OCI-LY7 (cell line): ENCODE measurements at regions not wholly inside any gene's neighbourhood (a gene's known extent, or its start where the extent isn't known, plus 50 kb on each side); places are given as distances from the start of the nearest gene placed in this dataset.

Experiments used
- BruUV-seq: library from RNA; stranded (reverse); fragments of 400-500 nt; replicated peaks from 2 replicates; lab custom pipeline; 2021; lab: Mats Ljungman, UMichigan
- CTCF ChIA-PET: fragments of 300-600 bp; sonication (Branson Sonifier 250); formaldehyde crosslinking; loops from one replicate; lab custom pipeline; 2022; ENCODE audit warnings: antibody characterized with exemption; ENCODE audit not compliant: unreplicated experiment; lab: Charles Lee
- POLR2A ChIA-PET: fragments of 300-600 bp; sonication (Branson Sonifier 250); formaldehyde crosslinking; loops from one replicate; lab custom pipeline; 2022; ENCODE audit warnings: antibody characterized with exemption; lab: Charles Lee
- DNase-seq: peaks from one replicate; pipeline ENCODE4 v3.0.0-alpha.2; 2015; ENCODE audit warnings: low spot score
- H2AFZ ChIP-seq: fragments of 200-600 bp; sonication (generic), shearing (Covaris generic); 2 replicates; pipeline ENCODE4 v1.6.1; 2014; ENCODE audit warnings: mild to moderate bottlenecking, antibody characterized with exemption, low read length, moderate library complexity
- H3K27ac ChIP-seq: fragments of 200-600 bp; sonication (generic); 2 replicates; pipeline ENCODE4 v1.5.1; 2014; ENCODE audit warnings: mixed run types, low read depth, mild to moderate bottlenecking, moderate library complexity, low read length, inconsistent platforms; ENCODE audit not compliant: poor library complexity, severe bottlenecking
- H3K36me3 ChIP-seq: fragments of 200-600 bp; sonication (generic); 2 replicates; pipeline ENCODE4 v1.6.1; 2014; ENCODE audit warnings: mild to moderate bottlenecking, antibody characterized with exemption, low read length, moderate library complexity, mixed read lengths; ENCODE audit not compliant: insufficient read depth
- H3K4me1 ChIP-seq: fragments of 200-600 bp; sonication (generic); 2 replicates; pipeline ENCODE4 v1.5.1; 2014; ENCODE audit warnings: mild to moderate bottlenecking, low read length; ENCODE audit not compliant: insufficient read depth, poor library complexity, severe bottlenecking
- H3K4me2 ChIP-seq: fragments of 200-600 bp; sonication (generic); 2 replicates; pipeline ENCODE4 v1.6.1; 2014; ENCODE audit warnings: mild to moderate bottlenecking, low read length
- H3K4me3 ChIP-seq: fragments of 200-600 bp; sonication (generic); 2 replicates; pipeline ENCODE4 v1.5.1; 2014; ENCODE audit warnings: mild to moderate bottlenecking, low read depth, low read length; ENCODE audit not compliant: poor library complexity, severe bottlenecking
- H3K79me2 ChIP-seq: fragments of 200-600 bp; sonication (generic); 2 replicates; pipeline ENCODE4 v1.6.1; 2016; ENCODE audit warnings: low read depth, mild to moderate bottlenecking, low read length, moderate library complexity, mixed read lengths; ENCODE audit not compliant: insufficient read depth
- H3K9me2 ChIP-seq: fragments of 200-600 bp; sonication (generic); 2 replicates; pipeline ENCODE4 v1.6.1; 2016; ENCODE audit warnings: mild to moderate bottlenecking, low read length, mixed read lengths; ENCODE audit not compliant: insufficient read depth
- H3K9me3 ChIP-seq: fragments of 200-600 bp; sonication (generic); 2 replicates; pipeline ENCODE4 v1.6.1; 2014; ENCODE audit warnings: mild to moderate bottlenecking, mixed run types, low read length, mixed read lengths
- H4K20me1 ChIP-seq: fragments of 200-600 bp; sonication (generic); 2 replicates; pipeline ENCODE4 v1.6.1; 2014; ENCODE audit warnings: mild to moderate bottlenecking, antibody characterized with exemption, low read length, moderate library complexity, mixed read lengths; ENCODE audit not compliant: insufficient read depth
- CTCF ChIP-seq: fragments of 200-600 bp; sonication (generic); conservative IDR thresholded peaks from 2 replicates; pipeline ENCODE4 v1.5.1; 2014; ENCODE audit warnings: mild to moderate bottlenecking, antibody characterized with exemption, low read length, moderate library complexity, mixed read lengths
- EZH2phosphoT487 ChIP-seq: fragments of 200-600 bp; sonication (generic); IDR thresholded peaks from 2 replicates; pipeline ENCODE4 v1.6.1; 2018; ENCODE audit warnings: low read depth, borderline replicate concordance, mild to moderate bottlenecking, mixed run types, antibody characterized with exemption, low read length, moderate library complexity, mixed read lengths
- intact Hi-C: fragments of 100-400 bp; cut with micrococcal nuclease; formaldehyde crosslinking; loops from one replicate; pipeline ENCODE4 v1.10.0; 2022; ENCODE audit not compliant: unreplicated experiment

GRCh38 chr3:46112984-46113383 lies 85.7 kb upstream of the XCR1 start:
- Histone ChIP-seq H3K4me3 (no peak overlapping the region), H2AFZ (no peak overlapping the region), H3K27ac (no peak overlapping the region), H3K36me3 (no peaks in the 10 kb centered on the region), H3K4me2 (no peak overlapping the region), H3K4me1 (no peaks in the 10 kb centered on the region), H4K20me1 (no peaks in the 10 kb centered on the region), H3K9me2 (no peaks in the 10 kb centered on the region), H3K9me3 (no peaks in the 10 kb centered on the region), H3K79me2 (no peaks in the 10 kb centered on the region)
- DNase-seq, result no peak
- intact Hi-C loops, result no loop called here
- CTCF ChIA-PET, result no interaction called here
- no TSS peak for BruUV-seq
- no peak for TF ChIP-seq EZH2phosphoT487
- no peak for TF ChIP-seq CTCF
- POLR2A ChIA-PET, result interaction anchor here (0.6 to 1.2 kb wide), 2 partner anchors 9 to 245 kb away, joined by 3 read pairs; no protein-coding TSS in a partner anchor

- no peaks in the 10 kb centered on the region for H3K4me1 ChIP-seq
- no peak overlapping the region for H3K27ac ChIP-seq
- no TSS peak for BruUV-seq
- TF ChIP-seq CTCF (no peak), EZH2phosphoT487 (no peak)
- H3K9me3 ChIP-seq, result no peaks in the 10 kb centered on the region
- no peak overlapping the region for H2AFZ ChIP-seq
- no peak overlapping the region for H3K4me2 ChIP-seq
- no peaks in the 10 kb centered on the region for H4K20me1 ChIP-seq
- CTCF ChIA-PET, result no interaction called here
- H3K4me3 ChIP-seq, result no peak overlapping the region
- H3K9me2 ChIP-seq, result no peaks in the 10 kb centered on the region
- DNase-seq, result no peak
- POLR2A ChIA-PET, result interaction anchor here (1.2 kb wide), 1 partner anchor 10 kb away, joined by 3 read pairs; no protein-coding TSS in a partner anchor
- intact Hi-C loops, result no loop called here
- H3K36me3 ChIP-seq, result no peaks in the 10 kb centered on the region
- no peaks in the 10 kb centered on the region for H3K79me2 ChIP-seq
Observed at GRCh38 chr3:46112296-46112695, 85.0 kb upstream of the XCR1 start.

- Histone ChIP-seq H3K4me1 (no peaks in the 10 kb centered on the region), H3K4me2 (no peak overlapping the region), H2AFZ (no peak overlapping the region), H3K27ac (no peak overlapping the region), H4K20me1 (no peaks in the 10 kb centered on the region), H3K36me3 (no peaks in the 10 kb centered on the region), H3K9me2 (no peaks in the 10 kb centered on the region), H3K9me3 (no peaks in the 10 kb centered on the region), H3K4me3 (no peak overlapping the region), H3K79me2 (no peaks in the 10 kb centered on the region)
- TF ChIP-seq EZH2phosphoT487, result no peak
- TF ChIP-seq CTCF, result no peak
- DNase-seq, result no peak
- BruUV-seq, result no TSS peak
- POLR2A ChIA-PET, result no interaction called here
- CTCF ChIA-PET, result no interaction called here
- intact Hi-C loops, result no loop called here
Observed at GRCh38 chr3:46110701-46111493, 83.6 kb upstream of the XCR1 start.
